Liver (tissue), 8 donors: ENCODE measurements at regions not wholly inside any gene's neighbourhood (a gene's known extent, or its start where the extent isn't known, plus 50 kb on each side); places are given as distances from the start of the nearest gene placed in this dataset.
"Not testable (repeated sequence)": the region's sequence is repeated elsewhere in the genome, so short reads cannot be mapped to it uniquely, and the experiment has no call there.

Experiments
- DNase-seq: peaks from one replicate; pipeline ENCODE4 v3.0.0-alpha.2; 2017; ENCODE audit warnings: low spot score
- H3K27ac ChIP-seq, 2 donors: one replicate each; pipeline ENCODE4 v1.7.0; 2013; ENCODE audit warnings: inconsistent platforms in 2 of 2, low read length in 2 of 2, control low read depth in 1 of 2, low read depth in 1 of 2, mild to moderate bottlenecking in 1 of 2
- H3K27me3 ChIP-seq, 4 donors: one replicate each; pipeline versions ENCODE4 v1.6.1 to v1.7.0; 2013; ENCODE audit warnings: low read length in 3 of 4, inconsistent platforms in 1 of 4, mild to moderate bottlenecking in 1 of 4, moderate library complexity in 1 of 4; ENCODE audit not compliant: control insufficient read depth in 4 of 4, insufficient read depth in 4 of 4
- H3K36me3 ChIP-seq, 4 donors: one replicate each; pipeline versions ENCODE4 v1.6.1 to v1.7.0; 2013; ENCODE audit warnings: low read length in 3 of 4, mild to moderate bottlenecking in 3 of 4, low read depth in 1 of 4, moderate library complexity in 1 of 4; ENCODE audit not compliant: control insufficient read depth in 4 of 4, insufficient read depth in 3 of 4
- H3K4me1 ChIP-seq, 4 donors: one replicate each; pipeline versions ENCODE4 v1.6.1 to v1.7.0; 2013; ENCODE audit warnings: low read length in 3 of 4, mild to moderate bottlenecking in 3 of 4, moderate library complexity in 1 of 4; ENCODE audit not compliant: control insufficient read depth in 4 of 4, insufficient read depth in 4 of 4
- H3K4me3 ChIP-seq, 3 donors: one replicate each; pipeline versions ENCODE4 v1.6.1 to v1.7.0; 2013; ENCODE audit warnings: low read length in 3 of 3, control low read depth in 1 of 3, low read depth in 1 of 3, mild to moderate bottlenecking in 1 of 3
- H3K9ac ChIP-seq, 2 donors: one replicate each; pipeline ENCODE4 v1.7.0; 2013; ENCODE audit warnings: low read length in 2 of 2, mild to moderate bottlenecking in 2 of 2, moderate library complexity in 2 of 2, control low read depth in 1 of 2, low read depth in 1 of 2
- H3K9me3 ChIP-seq, 4 donors: one replicate each; pipeline versions ENCODE4 v1.6.1 to v1.7.0; 2013; ENCODE audit warnings: low read length in 3 of 4; ENCODE audit not compliant: control insufficient read depth in 4 of 4
- FOXA1 ChIP-seq: IDR thresholded peaks from 2 replicates; pipeline ENCODE4 v1.6.1; 2016; ENCODE audit warnings: antibody characterized with exemption
- FOXA2 ChIP-seq: IDR thresholded peaks from 2 replicates; pipeline ENCODE4 v1.6.1; 2016; ENCODE audit warnings: antibody characterized with exemption
- HNF4A ChIP-seq, 2 donors: conservative IDR thresholded peaks; 2 replicates each; pipeline ENCODE4 v1.6.1; 2016; ENCODE audit warnings: antibody characterized with exemption in 2 of 2, mild to moderate bottlenecking in 2 of 2
- JUND ChIP-seq, 2 donors: IDR thresholded peaks; 2 replicates each; pipeline ENCODE4 v1.6.1; 2016; ENCODE audit warnings: antibody characterized with exemption in 2 of 2
- RXRA ChIP-seq, 2 donors: IDR thresholded peaks; 2 replicates each; pipeline ENCODE4 v1.6.1; 2017 to 2018; ENCODE audit warnings: antibody characterized with exemption in 2 of 2, mild to moderate bottlenecking in 1 of 2
- SP1 ChIP-seq: IDR thresholded peaks from 2 replicates; pipeline ENCODE4 v1.6.1; 2018; ENCODE audit warnings: antibody characterized with exemption, mild to moderate bottlenecking
- TAF1 ChIP-seq: conservative IDR thresholded peaks from 2 replicates; pipeline ENCODE4 v1.6.1; 2016; ENCODE audit warnings: antibody characterized with exemption, mild to moderate bottlenecking
- YY1 ChIP-seq: IDR thresholded peaks from 2 replicates; pipeline ENCODE4 v1.6.1; 2016; ENCODE audit warnings: antibody characterized with exemption, mild to moderate bottlenecking
- ZBTB33 ChIP-seq: IDR thresholded peaks from 2 replicates; pipeline ENCODE4 v1.6.1; 2016; ENCODE audit warnings: antibody characterized with exemption
- WGBS: extraction: QIAGEN DNeasy Blood & Tissue Kit; methylation state at CpG from one replicate; pipeline ENCODE4 v1.1.7; 2013; 5-methylcytosine and 5-hydroxymethylcytosine counted together
- TF ChIP-seq, protein P1 (sequence below): IDR thresholded peaks from 2 replicates; pipeline ENCODE4 v1.6.1; 2016; ENCODE audit warnings: antibody characterized with exemption, mild to moderate bottlenecking
- TF ChIP-seq, protein P2 (sequence below): IDR thresholded peaks from 2 replicates; pipeline ENCODE4 v1.6.1; 2016; ENCODE audit warnings: antibody characterized with exemption
- TF ChIP-seq, protein P3 (sequence below): fragments of 150-350 bp; IDR thresholded peaks from 2 replicates; pipeline ENCODE4 v1.5.1; 2017; ENCODE audit warnings: improper control_type of control experiment, low read depth, low read length; ENCODE audit not compliant: missing input control
- TF ChIP-seq, protein P4 (sequence below): IDR thresholded peaks from 2 replicates; pipeline ENCODE4 v1.6.1; 2016; ENCODE audit warnings: antibody characterized with exemption
- donor health status: healthy.
- donor health status: healthy.
- donor health status: healthy.
- donor health status: healthy.
- donor health status: healthy.

DNA sequence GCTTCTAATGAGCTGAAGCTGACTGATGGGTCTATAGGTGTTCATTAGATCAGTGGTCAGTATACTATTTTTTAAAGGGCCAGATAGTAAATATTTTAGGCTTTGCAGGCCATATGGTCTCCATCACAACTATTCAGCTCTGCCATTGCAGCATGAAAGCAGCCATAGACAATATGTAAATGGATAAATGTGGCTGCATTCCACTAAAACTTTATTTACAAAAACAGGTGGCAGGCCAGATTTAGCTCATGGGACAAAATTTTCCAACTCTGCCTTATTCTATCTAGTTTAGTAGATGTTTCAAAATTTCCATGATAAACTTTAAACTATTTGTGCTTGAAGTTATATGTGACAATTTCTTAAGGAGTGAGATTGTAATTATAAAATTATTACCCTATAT lies 339.3 kb downstream of the ABCC12 start:
- DNase-seq = no peak
- no peaks in the 10 kb centered on the region for H3K4me1 ChIP-seq
- H3K9me3 ChIP-seq = peaks cover 0 to 2% (median 0%) of the 10 kb centered on the region in 4 donors
- no peaks in the 10 kb centered on the region for H3K36me3 ChIP-seq
- H3K9ac ChIP-seq = no peak overlapping the region
- no peak overlapping the region for H3K27ac ChIP-seq
- peaks cover 0 to 3% (median 0%) of the 10 kb centered on the region in 4 donors for H3K27me3 ChIP-seq
- H3K4me3 ChIP-seq = no peak overlapping the region
- no peak for TF ChIP-seq RXRA (IDR thresholded peaks at IDR 0.05)
- no peak for TF ChIP-seq TAF1
- no peak for TF ChIP-seq ZBTB33
- TF ChIP-seq, protein P1, sequence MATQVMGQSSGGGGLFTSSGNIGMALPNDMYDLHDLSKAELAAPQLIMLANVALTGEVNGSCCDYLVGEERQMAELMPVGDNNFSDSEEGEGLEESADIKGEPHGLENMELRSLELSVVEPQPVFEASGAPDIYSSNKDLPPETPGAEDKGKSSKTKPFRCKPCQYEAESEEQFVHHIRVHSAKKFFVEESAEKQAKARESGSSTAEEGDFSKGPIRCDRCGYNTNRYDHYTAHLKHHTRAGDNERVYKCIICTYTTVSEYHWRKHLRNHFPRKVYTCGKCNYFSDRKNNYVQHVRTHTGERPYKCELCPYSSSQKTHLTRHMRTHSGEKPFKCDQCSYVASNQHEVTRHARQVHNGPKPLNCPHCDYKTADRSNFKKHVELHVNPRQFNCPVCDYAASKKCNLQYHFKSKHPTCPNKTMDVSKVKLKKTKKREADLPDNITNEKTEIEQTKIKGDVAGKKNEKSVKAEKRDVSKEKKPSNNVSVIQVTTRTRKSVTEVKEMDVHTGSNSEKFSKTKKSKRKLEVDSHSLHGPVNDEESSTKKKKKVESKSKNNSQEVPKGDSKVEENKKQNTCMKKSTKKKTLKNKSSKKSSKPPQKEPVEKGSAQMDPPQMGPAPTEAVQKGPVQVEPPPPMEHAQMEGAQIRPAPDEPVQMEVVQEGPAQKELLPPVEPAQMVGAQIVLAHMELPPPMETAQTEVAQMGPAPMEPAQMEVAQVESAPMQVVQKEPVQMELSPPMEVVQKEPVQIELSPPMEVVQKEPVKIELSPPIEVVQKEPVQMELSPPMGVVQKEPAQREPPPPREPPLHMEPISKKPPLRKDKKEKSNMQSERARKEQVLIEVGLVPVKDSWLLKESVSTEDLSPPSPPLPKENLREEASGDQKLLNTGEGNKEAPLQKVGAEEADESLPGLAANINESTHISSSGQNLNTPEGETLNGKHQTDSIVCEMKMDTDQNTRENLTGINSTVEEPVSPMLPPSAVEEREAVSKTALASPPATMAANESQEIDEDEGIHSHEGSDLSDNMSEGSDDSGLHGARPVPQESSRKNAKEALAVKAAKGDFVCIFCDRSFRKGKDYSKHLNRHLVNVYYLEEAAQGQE = no peak
- TF ChIP-seq YY1 = no peak
- TF ChIP-seq, protein P2, sequence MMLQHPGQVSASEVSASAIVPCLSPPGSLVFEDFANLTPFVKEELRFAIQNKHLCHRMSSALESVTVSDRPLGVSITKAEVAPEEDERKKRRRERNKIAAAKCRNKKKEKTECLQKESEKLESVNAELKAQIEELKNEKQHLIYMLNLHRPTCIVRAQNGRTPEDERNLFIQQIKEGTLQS = no peak
- TF ChIP-seq, protein P3, sequence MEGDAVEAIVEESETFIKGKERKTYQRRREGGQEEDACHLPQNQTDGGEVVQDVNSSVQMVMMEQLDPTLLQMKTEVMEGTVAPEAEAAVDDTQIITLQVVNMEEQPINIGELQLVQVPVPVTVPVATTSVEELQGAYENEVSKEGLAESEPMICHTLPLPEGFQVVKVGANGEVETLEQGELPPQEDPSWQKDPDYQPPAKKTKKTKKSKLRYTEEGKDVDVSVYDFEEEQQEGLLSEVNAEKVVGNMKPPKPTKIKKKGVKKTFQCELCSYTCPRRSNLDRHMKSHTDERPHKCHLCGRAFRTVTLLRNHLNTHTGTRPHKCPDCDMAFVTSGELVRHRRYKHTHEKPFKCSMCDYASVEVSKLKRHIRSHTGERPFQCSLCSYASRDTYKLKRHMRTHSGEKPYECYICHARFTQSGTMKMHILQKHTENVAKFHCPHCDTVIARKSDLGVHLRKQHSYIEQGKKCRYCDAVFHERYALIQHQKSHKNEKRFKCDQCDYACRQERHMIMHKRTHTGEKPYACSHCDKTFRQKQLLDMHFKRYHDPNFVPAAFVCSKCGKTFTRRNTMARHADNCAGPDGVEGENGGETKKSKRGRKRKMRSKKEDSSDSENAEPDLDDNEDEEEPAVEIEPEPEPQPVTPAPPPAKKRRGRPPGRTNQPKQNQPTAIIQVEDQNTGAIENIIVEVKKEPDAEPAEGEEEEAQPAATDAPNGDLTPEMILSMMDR = no peak
- TF ChIP-seq FOXA2 = no peak
- TF ChIP-seq JUND (IDR thresholded peaks at IDR 0.05) = no peak
- TF ChIP-seq HNF4A (conservative IDR thresholded peaks at IDR 0.05) = no peak
- no peak for TF ChIP-seq FOXA1
- TF ChIP-seq, protein P4, sequence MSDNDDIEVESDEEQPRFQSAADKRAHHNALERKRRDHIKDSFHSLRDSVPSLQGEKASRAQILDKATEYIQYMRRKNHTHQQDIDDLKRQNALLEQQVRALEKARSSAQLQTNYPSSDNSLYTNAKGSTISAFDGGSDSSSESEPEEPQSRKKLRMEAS = no peak
- no peak for TF ChIP-seq SP1

DNA sequence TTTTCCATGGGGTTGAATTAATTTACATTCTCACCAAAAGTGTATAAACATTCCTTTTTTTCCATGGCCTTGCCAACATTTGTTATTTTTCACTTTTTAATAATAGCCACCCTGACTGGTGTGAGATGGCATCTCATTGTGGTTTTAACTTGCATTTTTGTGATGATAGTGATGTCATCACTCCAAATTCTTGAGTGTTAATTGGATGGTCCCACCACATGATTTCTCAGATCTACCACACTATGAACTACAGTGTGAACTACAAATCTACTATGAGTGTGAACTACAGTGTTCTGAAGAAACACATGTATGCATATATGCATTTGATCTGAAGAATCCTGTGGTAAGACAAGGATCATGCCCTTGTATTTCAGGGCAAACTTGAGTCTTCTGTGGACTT lies 340.1 kb downstream of the ABCC12 start:
- no peak overlapping the region for H3K27ac ChIP-seq
- no peaks in the 10 kb centered on the region for H3K4me1 ChIP-seq
- H3K27me3 ChIP-seq = peaks cover 0 to 3% (median 0%) of the 10 kb centered on the region in 4 donors
- H3K4me3 ChIP-seq = no peak overlapping the region
- no peak overlapping the region for H3K9ac ChIP-seq
- H3K9me3 ChIP-seq = peaks cover 0 to 2% (median 0%) of the 10 kb centered on the region in 4 donors
- TF ChIP-seq TAF1 = no peak
- TF ChIP-seq, protein P2 = no peak
- TF ChIP-seq, protein P1 = no peak
- TF ChIP-seq, protein P4 = no peak
- no peaks in the 10 kb centered on the region for H3K36me3 ChIP-seq
- no peak for DNase-seq

DNA sequence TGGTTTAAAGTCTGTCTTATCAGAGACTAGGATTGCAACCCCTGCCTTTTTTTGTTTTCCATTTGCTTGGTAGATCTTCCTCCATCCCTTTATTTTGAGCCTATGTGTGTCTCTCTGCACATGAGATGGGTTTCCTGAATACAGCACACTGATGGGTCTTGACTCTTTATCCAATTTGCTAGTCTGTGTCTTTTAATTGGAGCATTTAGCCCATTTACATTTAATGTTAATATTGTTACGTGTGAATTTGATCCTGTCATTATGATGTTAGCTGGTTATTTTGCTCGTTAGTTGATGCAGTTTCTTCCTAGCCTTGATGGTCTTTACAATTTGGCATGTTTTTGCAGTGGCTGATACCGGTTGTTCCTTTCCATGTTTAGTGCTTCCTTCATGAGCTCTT lies 344.0 kb downstream of the ABCC12 start:
- not testable (repeated sequence) for DNase-seq, H3K9me3 ChIP-seq, H3K27me3 ChIP-seq, H3K9ac ChIP-seq, H3K36me3 ChIP-seq, H3K27ac ChIP-seq, H3K4me3 ChIP-seq, H3K4me1 ChIP-seq
- 69% methylated on average over 2 of the region's 3 CpGs for WGBS
